ENCODE measurements at regions not wholly inside any gene's neighbourhood (a gene's known extent, or its start where the extent isn't known, plus 50 kb on each side); places are given as distances from the start of the nearest gene placed in this dataset.

DNA sequence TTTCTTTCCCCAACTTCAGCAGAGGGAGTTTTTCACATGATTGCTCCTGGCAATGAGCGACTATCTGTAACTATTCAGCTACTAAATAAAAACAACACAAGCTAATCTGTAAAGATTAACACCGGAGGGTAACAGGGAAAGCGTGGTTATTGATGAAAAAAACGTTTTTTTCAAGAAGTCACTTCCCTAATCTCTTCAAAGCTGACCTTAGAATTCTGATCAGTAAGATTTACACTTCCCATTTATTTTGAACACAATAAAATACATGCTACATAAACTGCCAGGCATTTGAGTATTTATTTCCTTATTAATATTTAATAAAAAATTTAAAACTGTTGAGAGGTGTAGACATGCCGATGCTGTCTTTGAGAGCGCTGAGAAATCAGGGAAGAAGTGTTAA, 207.4 kb upstream of the HDAC4 start:
- no peaks in the 10 kb centered on the region for H3K4me1 ChIP-seq (ENCODE audit: insufficient read depth)
- no peaks in the 10 kb centered on the region for H3K36me3 Mint-ChIP-seq (ENCODE audit: low read depth)
- no peaks in the 10 kb centered on the region for H3K27me3 ChIP-seq (ENCODE audit: insufficient read depth)
- TF ChIP-seq JUNB (IDR thresholded peaks at IDR 0.05; ENCODE audit: unreplicated experiment) (no peak), REST (IDR thresholded peaks at IDR 0.05; ENCODE audit: unreplicated experiment) (no peak), ZNF331 (CRISPR knock-in tag; IDR thresholded peaks at IDR 0.05; ENCODE audit: low read depth) (no peak), CREB1 (CRISPR knock-in tag; IDR thresholded peaks at IDR 0.05; ENCODE audit: low read depth) (no peak), NANOG (IDR thresholded peaks at IDR 0.05; ENCODE audit: borderline replicate concordance) (no peak), EZH2phosphoT487 (IDR thresholded peaks at IDR 0.05; ENCODE audit: unreplicated experiment) (no peak), ZNF462 (CRISPR knock-in tag; IDR thresholded peaks at IDR 0.05) (no peak), EZH2 (IDR thresholded peaks at IDR 0.05; ENCODE audit: low read depth, unreplicated experiment) (no peak), POLR2AphosphoS5 (IDR thresholded peaks at IDR 0.05; ENCODE audit: low read depth) (no peak), ZNF114 (CRISPR knock-in tag; IDR thresholded peaks at IDR 0.05) (no peak), ETS1 (IDR thresholded peaks at IDR 0.05) (no peak), STAT1 (IDR thresholded peaks at IDR 0.05; ENCODE audit: unreplicated experiment) (no peak)
- TF ChIP-seq, protein P1, sequence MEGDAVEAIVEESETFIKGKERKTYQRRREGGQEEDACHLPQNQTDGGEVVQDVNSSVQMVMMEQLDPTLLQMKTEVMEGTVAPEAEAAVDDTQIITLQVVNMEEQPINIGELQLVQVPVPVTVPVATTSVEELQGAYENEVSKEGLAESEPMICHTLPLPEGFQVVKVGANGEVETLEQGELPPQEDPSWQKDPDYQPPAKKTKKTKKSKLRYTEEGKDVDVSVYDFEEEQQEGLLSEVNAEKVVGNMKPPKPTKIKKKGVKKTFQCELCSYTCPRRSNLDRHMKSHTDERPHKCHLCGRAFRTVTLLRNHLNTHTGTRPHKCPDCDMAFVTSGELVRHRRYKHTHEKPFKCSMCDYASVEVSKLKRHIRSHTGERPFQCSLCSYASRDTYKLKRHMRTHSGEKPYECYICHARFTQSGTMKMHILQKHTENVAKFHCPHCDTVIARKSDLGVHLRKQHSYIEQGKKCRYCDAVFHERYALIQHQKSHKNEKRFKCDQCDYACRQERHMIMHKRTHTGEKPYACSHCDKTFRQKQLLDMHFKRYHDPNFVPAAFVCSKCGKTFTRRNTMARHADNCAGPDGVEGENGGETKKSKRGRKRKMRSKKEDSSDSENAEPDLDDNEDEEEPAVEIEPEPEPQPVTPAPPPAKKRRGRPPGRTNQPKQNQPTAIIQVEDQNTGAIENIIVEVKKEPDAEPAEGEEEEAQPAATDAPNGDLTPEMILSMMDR (conservative IDR thresholded peaks at IDR 0.05; ENCODE audit: low read depth in 2 of 2), result no peak
- peaks cover 5% of the 10 kb centered on the region for H3K27me3 Mint-ChIP-seq (ENCODE audit: insufficient read depth, low read depth, poor library complexity)
- H3K9me3 Mint-ChIP-seq, result no peaks in the 10 kb centered on the region; the same call in 1 of the 3 replicates
- no peaks in the 10 kb centered on the region for H3F3A ChIP-seq (replicated peaks; ENCODE audit: low read depth)
- peak overlapping the region; percentile 63; the same call in 1 of the 2 replicates for H2AFZ ChIP-seq
- ATAC-seq (no peak), DNase-seq (ENCODE audit: low spot score) (no peak)
- H3K9me2 ChIP-seq (ENCODE audit: insufficient read depth), result peaks cover 5% of the 10 kb centered on the region; the same call in 1 of the 2 replicates
- no peak overlapping the region for H3K4me3 Mint-ChIP-seq
- H3K27ac ChIP-seq (ENCODE audit: low read depth), result no peak overlapping the region
- H3K79me2 ChIP-seq (replicated peaks; ENCODE audit: insufficient read depth), result no peaks in the 10 kb centered on the region
- H3K27ac Mint-ChIP-seq, result no peak overlapping the region
- H4K20me1 ChIP-seq (replicated peaks; ENCODE audit: insufficient read depth), result no peaks in the 10 kb centered on the region
- H3K4me2 ChIP-seq, result no peak overlapping the region
- H3K36me3 ChIP-seq (ENCODE audit: insufficient read depth), result no peaks in the 10 kb centered on the region
- H3K4me1 Mint-ChIP-seq, result peaks cover 6% of the 10 kb centered on the region; the same call in 2 of the 3 replicates
- H3K4me3 ChIP-seq, result no peak overlapping the region
